Thoracic aorta (tissue), 2 donors: ENCODE measurements at regions not wholly inside any gene's neighbourhood (a gene's known extent, or its start where the extent isn't known, plus 50 kb on each side); places are given as distances from the start of the nearest gene placed in this dataset.

Experiments
- ATAC-seq: fragments of 150-250 bp; one replicate; pipeline ENCODE4 v1.8.0; 2017; ENCODE audit warnings: low read depth; ENCODE audit not compliant: insufficient number of reproducible peaks, low FRiP score
- DNase-seq: peaks from one replicate; pipeline ENCODE4 v3.0.0-alpha.2; 2020; ENCODE audit warnings: low spot score
- H3K27ac ChIP-seq, 2 donors: fragments of 200-600 bp; sonication (generic); 1 replicate in 1 of 2; 2 replicates in 1 of 2; pipeline ENCODE4 v1.5.1; 2016; ENCODE audit warnings: mild to moderate bottlenecking in 2 of 2, moderate library complexity in 2 of 2
- H3K27me3 ChIP-seq: fragments of 200-600 bp; sonication (generic); replicated peaks from 2 replicates; pipeline ENCODE4 v1.6.0; 2016; ENCODE audit warnings: mild to moderate bottlenecking; ENCODE audit not compliant: insufficient read depth
- H3K36me3 ChIP-seq: fragments of 200-600 bp; sonication (generic); one replicate; pipeline ENCODE4 v1.5.1; 2016
- H3K4me1 ChIP-seq, 2 donors: fragments of 200-600 bp; sonication (generic); 1 replicate in 1 of 2; 2 replicates in 1 of 2; pipeline versions ENCODE4 v1.5.1 to v1.6.0; 2016; ENCODE audit warnings: low read depth in 2 of 2, mild to moderate bottlenecking in 1 of 2; ENCODE audit not compliant: control insufficient read depth in 1 of 2
- H3K4me3 ChIP-seq: fragments of 200-600 bp; sonication (generic); 2 replicates; pipeline ENCODE4 v1.5.1; 2016; ENCODE audit warnings: mild to moderate bottlenecking
- H3K9me3 ChIP-seq: fragments of 200-600 bp; sonication (generic); 2 replicates; pipeline ENCODE4 v1.5.1; 2016
- TF ChIP-seq, protein P1 (sequence below): fragments of 200-600 bp; sonication (generic); IDR thresholded peaks from one replicate; pipeline ENCODE4 v1.5.1; 2019; ENCODE audit warnings: antibody characterized with exemption

DNA sequence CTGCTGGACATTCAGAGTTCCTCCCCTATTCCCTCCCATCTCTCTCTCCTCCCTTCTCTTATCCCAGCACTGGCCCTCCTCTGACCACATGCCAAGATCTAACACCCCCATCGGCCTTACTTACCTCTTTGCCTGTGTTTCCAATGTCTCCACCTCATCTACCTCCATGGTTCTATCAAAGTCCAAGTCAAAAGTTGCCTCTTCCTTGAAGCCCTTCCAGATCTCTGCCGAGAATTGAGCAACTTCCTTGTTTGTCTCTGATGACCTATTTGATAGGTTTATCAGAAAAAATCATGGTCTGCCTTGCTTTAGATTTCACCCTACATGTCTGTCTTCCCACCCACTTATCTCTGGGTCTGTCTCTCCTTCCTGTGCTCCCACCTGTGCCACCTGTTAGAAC is 69.7 kb upstream of the ITGA11 start:
- no peak for DNase-seq
- no peak for ATAC-seq
- Histone ChIP-seq H3K4me3 (no peak overlapping the region), H3K27me3 (no peaks in the 10 kb centered on the region), H3K4me1 (peaks cover 6 to 26% of the 10 kb centered on the region in 2 donors), H3K36me3 (no peaks in the 10 kb centered on the region), H3K27ac (no peak overlapping the region), H3K9me3 (no peaks in the 10 kb centered on the region)
- TF ChIP-seq, protein P1, sequence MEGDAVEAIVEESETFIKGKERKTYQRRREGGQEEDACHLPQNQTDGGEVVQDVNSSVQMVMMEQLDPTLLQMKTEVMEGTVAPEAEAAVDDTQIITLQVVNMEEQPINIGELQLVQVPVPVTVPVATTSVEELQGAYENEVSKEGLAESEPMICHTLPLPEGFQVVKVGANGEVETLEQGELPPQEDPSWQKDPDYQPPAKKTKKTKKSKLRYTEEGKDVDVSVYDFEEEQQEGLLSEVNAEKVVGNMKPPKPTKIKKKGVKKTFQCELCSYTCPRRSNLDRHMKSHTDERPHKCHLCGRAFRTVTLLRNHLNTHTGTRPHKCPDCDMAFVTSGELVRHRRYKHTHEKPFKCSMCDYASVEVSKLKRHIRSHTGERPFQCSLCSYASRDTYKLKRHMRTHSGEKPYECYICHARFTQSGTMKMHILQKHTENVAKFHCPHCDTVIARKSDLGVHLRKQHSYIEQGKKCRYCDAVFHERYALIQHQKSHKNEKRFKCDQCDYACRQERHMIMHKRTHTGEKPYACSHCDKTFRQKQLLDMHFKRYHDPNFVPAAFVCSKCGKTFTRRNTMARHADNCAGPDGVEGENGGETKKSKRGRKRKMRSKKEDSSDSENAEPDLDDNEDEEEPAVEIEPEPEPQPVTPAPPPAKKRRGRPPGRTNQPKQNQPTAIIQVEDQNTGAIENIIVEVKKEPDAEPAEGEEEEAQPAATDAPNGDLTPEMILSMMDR, result no peak

- Histone ChIP-seq H3K4me1 (peaks cover 6 to 26% of the 10 kb centered on the region in 2 donors), H3K27ac (no peak overlapping the region), H3K27me3 (no peaks in the 10 kb centered on the region), H3K4me3 (no peak overlapping the region), H3K9me3 (no peaks in the 10 kb centered on the region), H3K36me3 (no peaks in the 10 kb centered on the region)
- TF ChIP-seq, protein P1, result no peak
- ATAC-seq (no peak), DNase-seq (no peak)
Measured at GRCh38 chr15:68502398-68502901, 70.5 kb upstream of the ITGA11 start.

DNA sequence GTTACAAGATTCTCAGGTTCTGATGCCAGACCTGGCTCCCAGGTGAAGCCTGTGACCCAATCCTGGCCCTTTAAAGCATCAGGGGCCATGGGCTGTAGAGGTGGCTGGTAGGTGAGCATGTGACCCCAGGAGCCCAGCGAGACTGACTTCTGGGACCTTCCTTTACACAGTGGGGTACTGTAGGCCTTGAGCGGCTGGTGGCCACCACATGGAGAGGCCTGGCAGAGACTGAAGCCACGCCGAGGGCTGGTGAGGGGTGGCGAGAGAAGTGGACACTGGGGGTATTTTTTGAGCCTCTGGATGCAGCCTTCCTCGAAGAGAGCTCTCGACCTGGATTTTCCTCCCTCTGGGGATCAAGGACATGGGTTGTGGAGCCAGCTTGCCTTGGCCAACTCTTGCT is 71.2 kb upstream of the ITGA11 start:
- TF ChIP-seq, protein P1, result no peak
- H3K4me1 ChIP-seq, result peaks cover 6 to 26% of the 10 kb centered on the region in 2 donors

DNA sequence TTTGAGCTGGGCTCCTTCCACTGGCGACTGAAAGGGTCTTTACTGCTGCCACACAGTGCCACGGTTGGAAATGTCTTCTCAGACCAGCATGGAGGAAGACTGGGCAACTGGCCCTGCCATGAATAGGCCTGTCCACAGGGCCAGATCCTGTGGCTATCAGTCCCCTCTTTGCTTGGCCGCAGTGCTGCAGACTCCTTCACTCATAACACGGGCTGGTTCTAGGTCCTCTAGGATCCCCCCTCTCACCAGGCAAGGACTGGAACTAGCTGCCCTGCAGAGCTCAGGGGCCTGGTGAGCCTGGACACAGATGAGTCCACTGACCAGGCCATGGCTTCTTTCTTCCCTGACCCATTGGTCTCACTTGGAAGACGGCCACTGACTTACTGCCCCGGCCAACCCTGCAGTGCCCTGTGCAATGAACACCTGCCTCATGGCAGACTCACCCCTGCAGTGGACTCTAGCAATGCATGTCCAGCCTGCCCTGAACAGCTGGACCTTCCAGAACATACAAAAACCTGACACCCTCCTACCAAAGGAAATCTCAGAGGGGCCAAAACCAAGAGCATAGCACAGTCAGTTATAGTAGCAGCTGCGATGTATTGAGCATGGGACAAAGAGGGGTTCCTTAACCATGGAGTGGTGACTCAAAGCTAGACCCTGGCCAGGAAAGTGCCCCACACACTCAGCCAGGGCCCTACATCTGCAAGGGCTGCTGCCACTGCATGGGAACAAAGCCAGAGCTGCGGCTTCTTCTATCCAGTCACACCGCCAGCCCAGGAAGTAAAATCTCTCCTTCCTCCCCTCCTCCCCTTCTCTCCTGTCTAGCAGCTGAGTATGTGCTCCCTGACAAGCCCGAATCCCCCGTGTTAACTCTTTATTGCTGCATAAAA is 72.1 kb upstream of the ITGA11 start:
- no peaks in the 10 kb centered on the region for H3K27me3 ChIP-seq
- DNase-seq, result no peak
- TF ChIP-seq, protein P1, result no peak
- ATAC-seq, result no peak
- no peaks in the 10 kb centered on the region for H3K9me3 ChIP-seq
- no peaks in the 10 kb centered on the region for H3K36me3 ChIP-seq
- H3K4me1 ChIP-seq, result peaks cover 6 to 26% of the 10 kb centered on the region in 2 donors
- H3K27ac ChIP-seq, result no peak overlapping the region
- H3K4me3 ChIP-seq, result no peak overlapping the region

More for the DNA sequence above, 71.2 kb upstream of the ITGA11 start:
- no peak overlapping the region for H3K4me3 ChIP-seq
- ATAC-seq (no peak), DNase-seq (no peak)
- no peak overlapping the region for H3K27ac ChIP-seq
- no peaks in the 10 kb centered on the region for H3K27me3 ChIP-seq
- no peaks in the 10 kb centered on the region for H3K36me3 ChIP-seq
- no peaks in the 10 kb centered on the region for H3K9me3 ChIP-seq

- H3K4me3 ChIP-seq, result no peak overlapping the region
- ATAC-seq (no peak), DNase-seq (no peak)
- peaks cover 6 to 26% of the 10 kb centered on the region in 2 donors for H3K4me1 ChIP-seq
- TF ChIP-seq, protein P1, result no peak
- no peaks in the 10 kb centered on the region for H3K9me3 ChIP-seq
- no peak overlapping the region for H3K27ac ChIP-seq
- H3K27me3 ChIP-seq, result no peaks in the 10 kb centered on the region
- H3K36me3 ChIP-seq, result no peaks in the 10 kb centered on the region
Measured at GRCh38 chr15:68504681-68505170, 72.8 kb upstream of the ITGA11 start.
